ENCODE measurements at regions not wholly inside any gene's neighbourhood (a gene's known extent, or its start where the extent isn't known, plus 50 kb on each side); places are given as distances from the start of the nearest gene placed in this dataset.

GRCh38 chr18:24878289-24878688 lies 417.9 kb downstream of the HRH4 start:
- H3K4me1 Mint-ChIP-seq, result peaks cover 5% of the 10 kb centered on the region
- TF ChIP-seq EZH2 (IDR thresholded peaks at IDR 0.05; ENCODE audit: borderline replicate concordance, insufficient read depth, low read depth, low read length, poor library complexity, severe bottlenecking) (no peak), CTCF (IDR thresholded peaks at IDR 0.05) (peak; percentile 72)

GRCh38 chr18:24885276-24885675 lies 424.8 kb downstream of the HRH4 start:
- Histone ChIP-seq H3K27me3 (replicated peaks in 1 of 4; ENCODE audit: control extremely low read depth in 1 of 4, control insufficient read depth in 3 of 4, insufficient read depth in 4 of 4, low read length in 3 of 4) (no peaks in the 10 kb centered on the region), H3K4me2 (replicated peaks; ENCODE audit: low read depth, low read length, poor library complexity, severe bottlenecking) (no peak overlapping the region), H3K9ac (ENCODE audit: low read length) (no peak overlapping the region), H3K79me2 (ENCODE audit: control insufficient read depth, insufficient read depth, low read length) (no peaks in the 10 kb centered on the region), H4K20me1 (ENCODE audit: control insufficient read depth, insufficient read depth, low read length, poor library complexity, severe bottlenecking) (no peaks in the 10 kb centered on the region), H3K9me3 (ENCODE audit: control extremely low read depth in 1 of 3, control insufficient read depth in 2 of 3, insufficient read depth in 1 of 3, low read length in 2 of 3) (no peaks in the 10 kb centered on the region), H3K27ac (ENCODE audit: low read length in 2 of 2) (no peak overlapping the region), H3K36me3 (replicated peaks in 1 of 2; ENCODE audit: control extremely low read depth in 1 of 2, control insufficient read depth in 1 of 2, extremely low read depth in 1 of 2, insufficient read depth in 2 of 2, low read length in 1 of 2) (no peaks in the 10 kb centered on the region), H2AFZ (ENCODE audit: insufficient read depth, low read depth, low read length, poor library complexity, severe bottlenecking) (no peak overlapping the region), H3K4me3 (ENCODE audit: control extremely low read depth in 1 of 5, extremely low read depth in 1 of 5, insufficient read depth in 1 of 5, low read depth in 2 of 5, low read length in 4 of 5) (no peak overlapping the region), H3K4me1 (ENCODE audit: control insufficient read depth in 2 of 2, insufficient read depth in 2 of 2, low read length in 2 of 2) (no peaks in the 10 kb centered on the region)
- 80% methylated on average over 1 of the region's 2 CpGs for WGBS (ENCODE audit: insufficient coverage)
- ATAC-seq (ENCODE audit: low read depth) (no peak), DNase-seq (no peak)
- intact Hi-C loops (cut with micrococcal nuclease), result no loop called here
- CTCF ChIA-PET, result interaction anchor here (1.0 to 1.1 kb wide), 2 partner anchors 8 to 43 kb away, joined by 3 read pairs; no protein-coding TSS in a partner anchor
- POLR2A ChIA-PET, result no interaction called here
- H3K9me3 Mint-ChIP-seq (ENCODE audit: insufficient read depth), result no peaks in the 10 kb centered on the region
- H3K4me3 Mint-ChIP-seq, result no peak overlapping the region
- TF ChIP-seq EZH2 (IDR thresholded peaks at IDR 0.05; ENCODE audit: borderline replicate concordance, insufficient read depth, low read depth, low read length, poor library complexity, severe bottlenecking) (no peak), CTCF (IDR thresholded peaks at IDR 0.05) (no peak)
- no peaks in the 10 kb centered on the region for H3K27me3 Mint-ChIP-seq
- no peak overlapping the region for H3K27ac Mint-ChIP-seq
- no peaks in the 10 kb centered on the region for H3K4me1 Mint-ChIP-seq

More at GRCh38 chr18:24878289-24878688, 417.9 kb downstream of the HRH4 start:
- Histone ChIP-seq H3K4me1 (ENCODE audit: control insufficient read depth in 2 of 2, insufficient read depth in 2 of 2, low read length in 2 of 2) (no peaks in the 10 kb centered on the region), H3K27me3 (replicated peaks in 1 of 4; ENCODE audit: control extremely low read depth in 1 of 4, control insufficient read depth in 3 of 4, insufficient read depth in 4 of 4, low read length in 3 of 4) (peaks cover 0 to 6% (median 0%) of the 10 kb centered on the region in 4 experiments), H3K79me2 (ENCODE audit: control insufficient read depth, insufficient read depth, low read length) (no peaks in the 10 kb centered on the region), H2AFZ (ENCODE audit: insufficient read depth, low read depth, low read length, poor library complexity, severe bottlenecking) (no peak overlapping the region), H3K9ac (ENCODE audit: low read length) (no peak overlapping the region), H3K27ac (ENCODE audit: low read length in 2 of 2) (no peak overlapping the region), H3K4me3 (ENCODE audit: control extremely low read depth in 1 of 5, extremely low read depth in 1 of 5, insufficient read depth in 1 of 5, low read depth in 2 of 5, low read length in 4 of 5) (no peak overlapping the region), H3K4me2 (replicated peaks; ENCODE audit: low read depth, low read length, poor library complexity, severe bottlenecking) (no peak overlapping the region), H4K20me1 (ENCODE audit: control insufficient read depth, insufficient read depth, low read length, poor library complexity, severe bottlenecking) (no peaks in the 10 kb centered on the region), H3K9me3 (ENCODE audit: control extremely low read depth in 1 of 3, control insufficient read depth in 2 of 3, insufficient read depth in 1 of 3, low read length in 2 of 3) (no peaks in the 10 kb centered on the region), H3K36me3 (replicated peaks in 1 of 2; ENCODE audit: control extremely low read depth in 1 of 2, control insufficient read depth in 1 of 2, extremely low read depth in 1 of 2, insufficient read depth in 2 of 2, low read length in 1 of 2) (no peaks in the 10 kb centered on the region)
- WGBS (ENCODE audit: insufficient coverage), result no CpG with 5 or more reads among the region's 4 CpGs
- ATAC-seq (ENCODE audit: low read depth), result no peak
- intact Hi-C loops (cut with micrococcal nuclease), result loop anchor here (1.0 to 10.0 kb wide), 4 partner anchors 87 to 955 kb away; partner anchors contain the start of gene ZNF521
- ChIA-PET CTCF (interaction anchor here (1.0 kb wide), 1 partner anchor 953 kb away, joined by 3 read pairs; no protein-coding TSS in a partner anchor), POLR2A (no interaction called here)
- DNase-seq, result peak; percentile 39
- H3K4me3 Mint-ChIP-seq, result no peak overlapping the region
- H3K27ac Mint-ChIP-seq, result no peak overlapping the region
- peaks cover 15% of the 10 kb centered on the region for H3K27me3 Mint-ChIP-seq
- H3K9me3 Mint-ChIP-seq (ENCODE audit: insufficient read depth), result no peaks in the 10 kb centered on the region

Measured in B cell (primary cell).